Adrenal gland (tissue), 9 donors: ENCODE measurements at regions not wholly inside any gene's neighbourhood (a gene's known extent, or its start where the extent isn't known, plus 50 kb on each side); places are given as distances from the start of the nearest gene placed in this dataset.

Experiments
- DNase-seq, 7 donors: peaks; one replicate each; pipeline ENCODE4 v3.0.0-alpha.2; 2019 to 2020
- H3K27ac ChIP-seq, 5 donors: fragments of 200-600 bp; sonication (generic) in 4 of 5; 1 replicate in 3 of 5; 2 replicates in 2 of 5; pipeline versions ENCODE4 v1.5.1 to v1.8.0; 2016 to 2020; ENCODE audit warnings: mild to moderate bottlenecking in 1 of 5
- H3K27me3 ChIP-seq: fragments of 200-600 bp; 2 replicates; pipeline ENCODE4 v1.8.0; 2021
- H3K36me3 ChIP-seq, 2 donors: fragments of 200-600 bp; replicated peaks in 1 of 2; 1 replicate in 1 of 2; 2 replicates in 1 of 2; pipeline versions ENCODE4 v1.5.1 to v1.8.0; 2018 to 2022
- H3K4me1 ChIP-seq, 2 donors: fragments of 200-600 bp; replicated peaks in 1 of 2; 1 replicate in 1 of 2; 2 replicates in 1 of 2; pipeline versions ENCODE4 v1.5.1 to v1.8.0; 2018 to 2021
- H3K4me3 ChIP-seq, 4 donors: fragments of 200-600 bp; sonication (generic) in 3 of 4; one replicate each; pipeline ENCODE4 v1.5.1; 2016 to 2018
- H3K9me3 ChIP-seq, 3 donors: fragments of 200-600 bp; sonication (generic) in 1 of 3; replicated peaks in 1 of 3; 1 replicate in 2 of 3; 2 replicates in 1 of 3; pipeline versions ENCODE4 v1.5.1 to v1.8.0; 2016 to 2021
- POLR2A ChIP-seq, 2 donors: fragments of 450-650 bp; IDR thresholded peaks; one replicate each; pipeline ENCODE4 v1.6.1; 2017; ENCODE audit warnings: antibody characterized with exemption in 2 of 2, mild to moderate bottlenecking in 2 of 2, moderate library complexity in 1 of 2
- WGBS, 4 donors: extraction: QIAGEN DNeasy Blood & Tissue Kit in 2 of 4; methylation state at CpG; one replicate each; pipeline versions ENCODE4 v1.1.5 to v1.1.7; 2013 to 2017; 5-methylcytosine and 5-hydroxymethylcytosine counted together
- intact Hi-C, 2 donors: fragments of 100-400 bp; cut with DNase I; formaldehyde crosslinking; loops; one replicate each; pipeline versions ENCODE4 v1.14.1 to v1.15.0; 2022 to 2023
- TF ChIP-seq, protein P1 (sequence below), 6 experiments: fragments of 450-650 bp in 4 of 6; fragments of 200-600 bp in 2 of 6; sonication (generic) in 1 of 6; IDR thresholded peaks; 1 replicate in 5 of 6; 2 replicates in 1 of 6; pipeline versions ENCODE4 v1.5.1 to v1.8.0; 2016 to 2021; ENCODE audit warnings: antibody characterized with exemption in 6 of 6, mild to moderate bottlenecking in 2 of 6, moderate library complexity in 1 of 6
- donor health status: healthy with polysubstance abuse.
- donor health status: Bipolar disorder and iron deficiency.
- donor health status: DM: yes; HTN: yes; CAD: no.
- donor health status: DM: no; HTN: no; CAD: no.
- donor health status: DM: no; HTN: no; CAD: no.

DNA sequence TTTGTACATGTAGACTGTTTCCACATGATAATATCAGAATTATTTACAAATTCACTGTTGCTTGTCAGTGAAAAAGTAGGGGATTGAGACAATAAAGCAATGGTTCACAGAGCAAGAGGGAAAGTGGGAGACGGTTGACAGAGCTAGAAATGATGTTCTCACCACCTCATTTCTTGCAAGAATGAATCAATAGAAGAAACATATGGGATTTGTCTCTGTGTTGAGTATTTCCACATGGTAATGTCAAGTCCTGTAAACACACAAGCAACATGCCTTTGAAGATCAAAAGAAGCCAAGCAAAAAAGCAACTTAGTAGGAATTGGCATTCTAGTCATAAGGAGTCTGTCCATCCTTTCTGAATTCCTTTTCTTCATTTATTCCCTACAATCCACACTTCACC, 1806.6 kb upstream of the AGA start:
- Histone ChIP-seq H3K4me1 (no peaks in the 10 kb centered on the region), H3K9me3 (no peaks in the 10 kb centered on the region), H3K36me3 (no peaks in the 10 kb centered on the region), H3K27me3 (no peaks in the 10 kb centered on the region), H3K4me3 (no peak overlapping the region), H3K27ac (no peak overlapping the region)
- intact Hi-C loops: no loop called here
- 48 to 70% (median 53%) methylated on average over 1 of the region's 1 CpG for WGBS, 4 donors
- DNase-seq: no peak
- TF ChIP-seq, protein P1, sequence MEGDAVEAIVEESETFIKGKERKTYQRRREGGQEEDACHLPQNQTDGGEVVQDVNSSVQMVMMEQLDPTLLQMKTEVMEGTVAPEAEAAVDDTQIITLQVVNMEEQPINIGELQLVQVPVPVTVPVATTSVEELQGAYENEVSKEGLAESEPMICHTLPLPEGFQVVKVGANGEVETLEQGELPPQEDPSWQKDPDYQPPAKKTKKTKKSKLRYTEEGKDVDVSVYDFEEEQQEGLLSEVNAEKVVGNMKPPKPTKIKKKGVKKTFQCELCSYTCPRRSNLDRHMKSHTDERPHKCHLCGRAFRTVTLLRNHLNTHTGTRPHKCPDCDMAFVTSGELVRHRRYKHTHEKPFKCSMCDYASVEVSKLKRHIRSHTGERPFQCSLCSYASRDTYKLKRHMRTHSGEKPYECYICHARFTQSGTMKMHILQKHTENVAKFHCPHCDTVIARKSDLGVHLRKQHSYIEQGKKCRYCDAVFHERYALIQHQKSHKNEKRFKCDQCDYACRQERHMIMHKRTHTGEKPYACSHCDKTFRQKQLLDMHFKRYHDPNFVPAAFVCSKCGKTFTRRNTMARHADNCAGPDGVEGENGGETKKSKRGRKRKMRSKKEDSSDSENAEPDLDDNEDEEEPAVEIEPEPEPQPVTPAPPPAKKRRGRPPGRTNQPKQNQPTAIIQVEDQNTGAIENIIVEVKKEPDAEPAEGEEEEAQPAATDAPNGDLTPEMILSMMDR (IDR thresholded peaks at IDR 0.05): no peak
- TF ChIP-seq POLR2A (IDR thresholded peaks at IDR 0.05): no peak

DNA sequence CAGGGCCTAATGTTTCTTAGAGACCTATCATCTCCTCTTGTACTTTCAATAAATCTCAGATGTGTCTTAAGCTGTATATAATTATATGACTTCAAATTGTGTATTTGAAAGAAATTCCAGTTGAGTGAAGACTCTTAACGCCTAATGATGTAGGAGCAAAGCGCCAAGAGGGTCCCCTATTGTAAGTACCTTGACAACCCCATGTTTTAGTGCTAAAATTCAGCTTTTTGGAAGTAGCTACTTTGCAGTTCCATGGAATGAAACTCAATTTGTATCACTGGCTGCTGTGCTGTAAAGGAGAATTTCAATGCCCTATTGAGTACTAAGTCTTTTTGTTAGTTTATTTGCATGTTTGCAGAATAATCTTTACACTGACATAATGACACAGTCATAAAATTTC, 1826.6 kb upstream of the AGA start:
- Histone ChIP-seq H3K36me3 (no peaks in the 10 kb centered on the region), H3K4me3 (no peak overlapping the region), H3K4me1 (no peaks in the 10 kb centered on the region), H3K9me3 (peaks cover 0 to 9% (median 7%) of the 10 kb centered on the region in 3 donors), H3K27ac (no peak overlapping the region), H3K27me3 (no peaks in the 10 kb centered on the region)
- intact Hi-C loops: no loop called here
- DNase-seq: no peak
- TF ChIP-seq, protein P1 (IDR thresholded peaks at IDR 0.05): no peak
- TF ChIP-seq POLR2A (IDR thresholded peaks at IDR 0.05): no peak
- WGBS, 4 donors: 75 to 89% (median 84%) methylated on average over 2 of the region's 2 CpGs

DNA sequence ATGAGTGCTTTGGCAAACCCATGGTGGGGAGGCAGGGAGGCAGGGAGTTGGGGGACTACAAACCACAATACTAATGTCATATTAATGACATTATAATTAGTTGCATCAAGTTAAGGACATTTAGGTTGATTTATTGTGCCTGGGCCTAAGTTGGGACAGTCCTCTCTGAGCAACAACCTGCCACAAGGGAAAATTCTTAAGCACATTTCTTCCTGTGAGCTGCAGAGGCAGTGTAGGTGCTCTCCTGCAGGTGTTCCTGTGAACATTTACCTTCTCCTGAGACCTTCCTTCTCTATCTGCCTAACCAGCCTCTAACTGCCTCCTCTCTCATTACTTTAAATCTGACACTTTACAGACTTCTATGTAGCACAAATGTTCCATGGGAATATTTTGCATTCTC, 1830.0 kb upstream of the AGA start:
- Histone ChIP-seq H3K36me3 (no peaks in the 10 kb centered on the region), H3K9me3 (no peaks in the 10 kb centered on the region), H3K4me3 (no peak overlapping the region), H3K4me1 (no peaks in the 10 kb centered on the region), H3K27ac (no peak overlapping the region), H3K27me3 (no peaks in the 10 kb centered on the region)
- DNase-seq: no peak
- intact Hi-C loops: no loop called here
- TF ChIP-seq, protein P1 (IDR thresholded peaks at IDR 0.05): no peak
- no peak for TF ChIP-seq POLR2A (IDR thresholded peaks at IDR 0.05)

DNA sequence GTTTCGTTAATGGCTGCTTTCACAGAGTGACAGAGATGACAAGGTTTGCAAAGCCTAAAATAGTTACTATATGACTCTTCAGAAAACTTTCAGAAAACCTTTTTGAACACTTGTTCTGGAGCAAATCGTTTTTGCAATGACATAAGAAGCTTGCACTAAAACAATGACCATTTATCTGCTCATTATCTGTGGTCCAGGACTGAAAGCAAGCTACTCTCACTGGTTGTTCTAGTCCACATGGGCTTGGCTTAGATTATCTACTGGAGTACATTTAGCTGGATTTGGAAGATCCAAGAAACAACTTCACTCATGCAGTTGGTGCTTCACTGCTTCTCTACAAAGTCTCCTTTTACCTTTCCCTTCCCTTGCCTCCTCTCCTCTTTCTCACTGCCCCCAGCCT, 1836.4 kb upstream of the AGA start:
- Histone ChIP-seq H3K9me3 (no peaks in the 10 kb centered on the region), H3K27me3 (no peaks in the 10 kb centered on the region), H3K4me1 (no peaks in the 10 kb centered on the region), H3K36me3 (no peaks in the 10 kb centered on the region), H3K4me3 (no peak overlapping the region), H3K27ac (no peak overlapping the region)
- intact Hi-C loops: no loop called here
- TF ChIP-seq POLR2A (IDR thresholded peaks at IDR 0.05): no peak
- TF ChIP-seq, protein P1 (IDR thresholded peaks at IDR 0.05): no peak
- no peak for DNase-seq
- WGBS, 4 donors: 45 to 63% (median 55%) methylated on average over 2 of the region's 2 CpGs
